GM18526 (cell line): ENCODE measurements at regions not wholly inside any gene's neighbourhood (a gene's known extent, or its start where the extent isn't known, plus 50 kb on each side); places are given as distances from the start of the nearest gene placed in this dataset.

ENCODE experiments used
- POLR2A ChIP-seq: IDR thresholded peaks from 3 replicates; pipeline ENCODE4 v1.6.1; 2011; ENCODE audit not compliant: insufficient read length; ENCODE audit errors: extremely low read depth

DNA sequence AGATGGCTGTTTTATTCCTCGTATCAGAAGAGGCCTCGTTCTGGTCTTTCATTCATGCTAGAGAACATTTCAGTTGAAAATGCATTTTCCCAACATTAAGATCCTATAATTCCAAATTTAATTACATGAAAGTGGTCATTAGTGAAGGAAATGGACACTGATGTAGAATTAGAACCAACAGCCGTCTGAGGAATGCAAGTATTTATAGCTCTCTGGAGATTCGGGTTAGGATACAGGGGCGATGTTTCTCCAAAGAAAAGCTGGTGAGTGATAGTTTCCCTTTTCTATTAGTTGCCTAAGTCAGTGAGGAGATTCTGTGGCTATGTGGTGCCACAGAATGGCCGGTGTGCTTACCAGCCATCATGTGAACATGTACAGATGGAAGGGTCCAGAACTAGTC, 109.0 kb upstream of the IL12A start:
- TF ChIP-seq POLR2A: no peak

DNA sequence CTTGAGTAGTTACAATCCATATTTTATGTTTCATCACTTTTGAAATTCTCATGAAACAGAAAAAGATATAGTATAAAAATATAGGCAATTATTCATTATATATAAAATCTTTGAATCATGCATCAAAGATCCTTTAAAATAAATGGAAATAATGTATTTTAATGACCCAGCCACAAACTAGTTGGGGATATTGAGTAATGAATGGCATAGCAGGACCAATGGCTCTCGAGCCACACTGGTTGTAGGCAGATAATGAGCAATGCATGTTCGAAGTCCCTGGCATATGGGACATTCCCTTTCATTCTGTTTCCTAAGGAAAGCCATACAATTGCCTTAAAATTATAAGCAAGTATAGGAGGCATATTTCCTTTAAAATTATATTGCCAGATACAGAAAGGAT, 107.4 kb upstream of the IL12A start:
- no peak for TF ChIP-seq POLR2A

DNA sequence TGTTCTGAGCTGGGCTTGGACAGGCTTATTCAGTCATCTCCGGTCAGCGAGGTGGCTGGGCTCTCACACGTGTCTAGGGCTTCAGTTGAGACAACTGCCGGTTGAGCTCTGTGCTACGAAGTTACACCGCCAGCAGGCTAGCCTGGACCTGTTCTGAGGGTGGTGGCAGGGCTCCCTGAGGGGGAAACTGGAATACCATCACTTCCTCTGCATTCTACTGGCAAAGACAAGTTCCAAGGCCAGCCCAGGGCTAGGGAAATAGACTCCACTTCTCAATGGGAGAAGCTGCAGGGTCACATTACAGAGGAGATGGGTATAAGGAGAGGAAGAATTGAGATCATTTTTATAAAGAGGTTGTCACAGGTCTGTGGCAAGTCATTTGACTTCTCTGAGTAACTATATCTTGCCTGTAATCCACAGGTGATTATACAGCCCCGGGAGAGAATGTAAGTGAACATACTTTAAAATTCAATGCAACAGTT, 106.8 kb upstream of the IL12A start:
- TF ChIP-seq POLR2A: no peak

- no peak for TF ChIP-seq POLR2A
These were observed 106.3 kb upstream of the IL12A start for GRCh38 chr3:159882367-159882766.

DNA sequence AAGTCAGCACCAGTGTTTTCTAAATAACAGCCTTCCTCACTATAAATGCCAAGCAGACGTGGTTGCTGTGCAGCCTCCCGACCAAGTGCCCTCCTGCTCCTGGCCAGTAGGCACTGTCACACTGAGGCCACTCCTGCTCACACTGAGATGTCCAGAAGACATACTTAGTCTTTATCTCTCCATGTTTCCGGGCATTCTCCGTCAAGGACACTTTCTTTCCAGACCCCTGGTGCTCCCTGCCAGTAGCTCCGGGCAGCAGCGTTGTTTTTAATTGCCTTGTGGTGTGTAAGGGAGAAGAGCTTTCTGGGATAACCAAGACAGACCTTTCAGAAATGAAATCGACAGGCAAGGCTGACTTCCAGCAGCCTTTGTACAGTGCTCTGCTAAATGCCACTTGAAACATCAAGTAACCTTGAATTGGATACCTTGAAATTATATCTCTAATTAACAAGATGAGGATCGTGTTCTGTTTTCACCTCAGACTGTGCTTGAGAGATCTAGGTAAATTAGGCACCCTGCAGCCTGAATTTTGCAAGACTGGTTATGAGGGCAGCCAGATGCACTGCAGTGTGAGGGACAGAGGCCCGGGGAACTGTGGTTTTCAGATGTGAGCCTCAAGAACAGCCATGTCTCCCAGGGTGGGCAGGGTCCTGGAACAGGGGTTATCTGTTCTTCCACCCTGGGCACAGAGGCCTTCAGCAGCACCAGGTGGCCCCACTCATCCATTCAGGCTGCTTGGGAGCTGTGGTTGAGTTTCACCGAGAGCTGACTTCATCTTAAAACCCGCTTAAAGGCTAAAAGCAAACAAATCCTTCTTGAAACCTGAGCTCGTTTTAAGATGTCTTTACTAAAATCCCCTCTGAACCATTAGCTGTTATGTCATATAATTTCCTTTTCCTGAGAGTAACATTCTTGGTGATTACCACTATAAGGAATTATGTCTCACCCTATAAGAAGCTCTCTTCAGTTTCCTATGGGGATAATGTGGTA, 105.5 kb upstream of the IL12A start:
- TF ChIP-seq POLR2A: no peak

DNA sequence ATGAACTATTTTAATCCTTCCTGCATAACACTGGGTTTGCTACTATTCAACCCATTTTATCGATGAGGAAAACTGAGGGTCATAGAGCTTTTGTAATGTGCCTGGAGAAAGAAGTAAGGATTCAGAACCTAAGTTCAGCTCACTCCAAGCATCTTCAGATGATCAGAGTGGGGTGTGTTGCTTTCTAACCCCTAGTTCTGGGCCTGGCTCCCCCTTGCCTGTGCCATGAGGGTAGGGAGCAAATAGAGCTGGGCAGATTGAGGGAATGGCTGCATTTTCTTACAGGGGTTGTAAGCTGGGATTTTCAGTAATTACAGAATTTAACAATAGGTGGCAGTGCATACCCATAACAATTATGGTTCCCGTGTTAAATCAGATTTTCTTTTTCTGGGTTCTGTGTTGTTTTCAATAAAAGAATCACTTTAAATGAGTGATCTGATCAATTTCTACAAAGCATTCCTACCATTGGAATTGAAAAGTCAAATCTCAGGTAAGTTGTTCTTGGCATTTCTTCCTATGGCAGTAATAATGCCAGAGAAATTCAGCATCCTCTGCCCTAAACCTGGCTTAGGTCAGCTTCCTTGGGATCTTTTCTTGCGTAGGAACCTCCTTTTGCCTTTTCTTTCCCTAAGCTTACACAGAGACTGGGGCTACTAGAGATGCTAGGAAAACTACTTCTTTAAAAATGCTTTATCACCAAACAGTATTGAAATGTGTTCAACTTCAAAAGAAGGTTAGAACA, 103.8 kb upstream of the IL12A start:
- TF ChIP-seq POLR2A: no peak

DNA sequence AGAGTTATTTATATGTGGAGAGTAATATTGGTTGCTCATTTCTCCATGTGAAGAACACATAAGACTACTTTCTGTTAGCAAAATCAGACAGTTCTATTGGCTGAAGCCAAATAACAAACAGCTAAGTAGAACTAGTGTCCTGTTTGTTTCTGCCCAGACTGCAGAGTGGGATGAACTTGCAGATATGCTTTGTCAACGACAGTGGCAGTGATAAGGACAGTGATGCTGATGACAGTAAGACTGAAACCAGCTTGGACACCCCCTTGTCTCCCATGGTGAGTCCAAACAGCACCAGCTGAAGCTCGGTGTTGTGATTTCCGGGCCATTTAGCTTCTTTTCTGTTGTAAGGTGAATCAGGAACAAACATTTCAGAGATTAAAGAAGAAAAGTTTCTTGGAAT, 102.6 kb upstream of the IL12A start:
- TF ChIP-seq POLR2A: no peak

GRCh38 chr3:159887168-159887567, 101.5 kb upstream of the IL12A start:
- no peak for TF ChIP-seq POLR2A

- no peak for TF ChIP-seq POLR2A
These were observed 100.7 kb upstream of the IL12A start for GRCh38 chr3:159887911-159888310.

GRCh38 chr3:159892171-159892795, 96.4 kb upstream of the IL12A start:
- no peak for TF ChIP-seq POLR2A

DNA sequence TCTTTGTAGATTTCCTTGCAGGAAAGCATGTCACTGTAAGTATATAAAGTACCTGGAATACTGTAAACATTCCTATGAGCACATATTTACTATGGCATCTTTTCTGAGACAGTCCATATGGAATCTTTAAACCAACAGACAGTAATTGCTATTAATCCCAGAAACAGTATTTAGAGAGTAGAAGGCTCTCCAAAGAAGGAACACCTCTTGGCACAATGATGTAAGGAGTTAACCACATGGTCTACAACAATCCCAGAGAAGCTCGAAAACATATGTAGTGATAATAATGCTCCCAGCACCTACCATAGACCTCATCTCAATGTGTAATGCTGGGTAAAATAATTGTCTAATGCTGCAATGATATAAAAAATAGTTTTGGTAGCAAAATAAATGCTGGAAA, 95.8 kb upstream of the IL12A start:
- TF ChIP-seq POLR2A: no peak

- TF ChIP-seq POLR2A: no peak
These were observed 94.2 kb upstream of the IL12A start for GRCh38 chr3:159894386-159894785.

- TF ChIP-seq POLR2A: no peak
These were observed 93.2 kb upstream of the IL12A start for GRCh38 chr3:159895430-159895829.

DNA sequence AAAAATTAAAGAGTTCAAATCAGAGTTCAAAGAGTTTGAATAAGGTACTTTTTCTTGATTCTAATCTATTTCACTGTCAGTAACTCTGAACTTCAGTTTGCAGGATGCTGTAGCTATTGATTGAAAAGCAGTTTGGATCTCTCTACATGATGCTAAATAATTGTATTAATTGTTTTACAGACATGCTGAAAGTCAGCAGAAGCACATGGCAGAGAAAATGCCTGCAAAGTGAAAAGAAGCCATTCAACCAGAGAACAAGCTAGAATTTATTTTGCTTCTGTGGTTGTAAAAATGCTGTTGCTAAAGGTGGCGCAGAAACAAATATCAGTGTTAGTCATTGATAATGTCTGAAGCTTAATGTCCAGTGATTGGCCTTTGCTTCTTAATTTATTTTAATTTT, 92.1 kb upstream of the IL12A start:
- no peak for TF ChIP-seq POLR2A

- no peak for TF ChIP-seq POLR2A
These were observed 91.1 kb upstream of the IL12A start for GRCh38 chr3:159897331-159898075.
